ENCODE measurements at regions not wholly inside any gene's neighbourhood (a gene's known extent, or its start where the extent isn't known, plus 50 kb on each side); places are given as distances from the start of the nearest gene placed in this dataset.

- no peak for DNase-seq (ENCODE audit: low read depth)
- no peak overlapping the region for H3K4me3 ChIP-seq (ENCODE audit: low read depth, low read length)
- TF ChIP-seq CTCF (IDR thresholded peaks at IDR 0.05; ENCODE audit: insufficient read depth, low read depth, low read length), result no peak
Measured at GRCh38 chrY:21075658-21076057, 319.8 kb downstream of the RPS4Y2 start.

GRCh38 chrY:21079670-21080069 is 323.8 kb downstream of the RPS4Y2 start:
- TF ChIP-seq CTCF (IDR thresholded peaks at IDR 0.05; ENCODE audit: insufficient read depth, low read depth, low read length), result no peak
- DNase-seq (ENCODE audit: low read depth), result no peak
- no peak overlapping the region for H3K4me3 ChIP-seq (ENCODE audit: low read depth, low read length)

- no peak for DNase-seq (ENCODE audit: low read depth)
- TF ChIP-seq CTCF (IDR thresholded peaks at IDR 0.05; ENCODE audit: insufficient read depth, low read depth, low read length), result no peak
- no peak overlapping the region for H3K4me3 ChIP-seq (ENCODE audit: low read depth, low read length)
Measured at GRCh38 chrY:21081640-21082611, 326.0 kb downstream of the RPS4Y2 start.

- no peak for TF ChIP-seq CTCF (IDR thresholded peaks at IDR 0.05; ENCODE audit: insufficient read depth, low read depth, low read length)
- H3K4me3 ChIP-seq (ENCODE audit: low read depth, low read length), result no peak overlapping the region
- DNase-seq (ENCODE audit: low read depth), result no peak
Measured at GRCh38 chrY:21082639-21083038, 326.7 kb downstream of the RPS4Y2 start.

- H3K4me3 ChIP-seq (ENCODE audit: low read depth, low read length), result no peak overlapping the region
- no peak for TF ChIP-seq CTCF (IDR thresholded peaks at IDR 0.05; ENCODE audit: insufficient read depth, low read depth, low read length)
- DNase-seq (ENCODE audit: low read depth), result no peak
Measured at GRCh38 chrY:21091909-21092308, 336.0 kb downstream of the RPS4Y2 start.

GRCh38 chrY:21102507-21102906 is 346.6 kb downstream of the RPS4Y2 start:
- no peak overlapping the region for H3K4me3 ChIP-seq (ENCODE audit: low read depth, low read length)
- no peak for TF ChIP-seq CTCF (IDR thresholded peaks at IDR 0.05; ENCODE audit: insufficient read depth, low read depth, low read length)
- no peak for DNase-seq (ENCODE audit: low read depth)

All from fibroblast of villous mesenchyme (primary cell).